HFFc6 (cell line): ENCODE measurements at regions not wholly inside any gene's neighbourhood (a gene's known extent, or its start where the extent isn't known, plus 50 kb on each side); places are given as distances from the start of the nearest gene placed in this dataset.

Experiments
- DNase-seq: peaks from one replicate; pipeline ENCODE4 v3.0.0-alpha.2; 2018
- H3K27ac Mint-ChIP-seq: 2 replicates; pipeline ENCODE4 v1.8.0; 2020; ENCODE audit warnings: mild to moderate bottlenecking, mixed read lengths
- H3K27me3 Mint-ChIP-seq: 2 replicates; pipeline ENCODE4 v1.8.0; 2021; ENCODE audit warnings: mild to moderate bottlenecking, moderate library complexity, mixed read lengths; ENCODE audit not compliant: insufficient read depth
- H3K36me3 Mint-ChIP-seq: 2 replicates; pipeline ENCODE4 v1.8.0; 2021; ENCODE audit warnings: low read depth, mixed read lengths
- H3K4me1 Mint-ChIP-seq: 2 replicates; pipeline ENCODE4 v1.8.0; 2020; ENCODE audit warnings: low read depth, mixed read lengths
- H3K4me3 Mint-ChIP-seq: 2 replicates; pipeline ENCODE4 v1.8.0; 2020; ENCODE audit warnings: mild to moderate bottlenecking, moderate library complexity, mixed read lengths
- H3K9me3 Mint-ChIP-seq: 2 replicates; pipeline ENCODE4 v1.8.0; 2020; ENCODE audit warnings: mild to moderate bottlenecking, mixed read lengths
- TF ChIP-seq, protein P1 (sequence below): fragments of 200-600 bp; sonication (generic); IDR thresholded peaks from 2 replicates; pipeline ENCODE4 v1.5.0; 2021; ENCODE audit warnings: antibody characterized with exemption, mild to moderate bottlenecking

DNA sequence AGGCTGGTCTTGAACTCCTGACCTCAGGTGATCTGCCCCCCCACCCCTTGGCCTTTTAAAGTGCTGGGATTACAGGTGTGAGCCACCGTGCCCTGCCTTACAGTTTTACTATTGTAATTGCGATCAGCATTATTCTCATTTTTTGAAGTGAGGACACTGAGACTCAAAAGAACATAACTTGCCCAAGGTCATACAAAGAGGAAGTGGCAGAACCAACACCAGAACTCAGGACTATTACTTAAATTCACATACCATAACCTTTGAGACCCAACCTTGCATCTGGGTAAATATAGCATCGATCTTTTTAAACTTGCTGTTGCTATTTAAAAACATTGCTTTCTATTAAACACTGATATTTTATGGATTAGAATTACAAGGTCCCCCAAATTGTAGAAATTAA is 54.2 kb downstream of the FOXI1 start:
- Mint-ChIP-seq H3K27me3 (peaks cover 4% of the 10 kb centered on the region; the same call in 1 of the 2 replicates), H3K4me3 (no peak overlapping the region), H3K27ac (no peak overlapping the region), H3K36me3 (no peaks in the 10 kb centered on the region), H3K9me3 (no peaks in the 10 kb centered on the region), H3K4me1 (peaks cover 8% of the 10 kb centered on the region)
- TF ChIP-seq, protein P1, sequence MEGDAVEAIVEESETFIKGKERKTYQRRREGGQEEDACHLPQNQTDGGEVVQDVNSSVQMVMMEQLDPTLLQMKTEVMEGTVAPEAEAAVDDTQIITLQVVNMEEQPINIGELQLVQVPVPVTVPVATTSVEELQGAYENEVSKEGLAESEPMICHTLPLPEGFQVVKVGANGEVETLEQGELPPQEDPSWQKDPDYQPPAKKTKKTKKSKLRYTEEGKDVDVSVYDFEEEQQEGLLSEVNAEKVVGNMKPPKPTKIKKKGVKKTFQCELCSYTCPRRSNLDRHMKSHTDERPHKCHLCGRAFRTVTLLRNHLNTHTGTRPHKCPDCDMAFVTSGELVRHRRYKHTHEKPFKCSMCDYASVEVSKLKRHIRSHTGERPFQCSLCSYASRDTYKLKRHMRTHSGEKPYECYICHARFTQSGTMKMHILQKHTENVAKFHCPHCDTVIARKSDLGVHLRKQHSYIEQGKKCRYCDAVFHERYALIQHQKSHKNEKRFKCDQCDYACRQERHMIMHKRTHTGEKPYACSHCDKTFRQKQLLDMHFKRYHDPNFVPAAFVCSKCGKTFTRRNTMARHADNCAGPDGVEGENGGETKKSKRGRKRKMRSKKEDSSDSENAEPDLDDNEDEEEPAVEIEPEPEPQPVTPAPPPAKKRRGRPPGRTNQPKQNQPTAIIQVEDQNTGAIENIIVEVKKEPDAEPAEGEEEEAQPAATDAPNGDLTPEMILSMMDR: no peak
- no peak for DNase-seq

DNA sequence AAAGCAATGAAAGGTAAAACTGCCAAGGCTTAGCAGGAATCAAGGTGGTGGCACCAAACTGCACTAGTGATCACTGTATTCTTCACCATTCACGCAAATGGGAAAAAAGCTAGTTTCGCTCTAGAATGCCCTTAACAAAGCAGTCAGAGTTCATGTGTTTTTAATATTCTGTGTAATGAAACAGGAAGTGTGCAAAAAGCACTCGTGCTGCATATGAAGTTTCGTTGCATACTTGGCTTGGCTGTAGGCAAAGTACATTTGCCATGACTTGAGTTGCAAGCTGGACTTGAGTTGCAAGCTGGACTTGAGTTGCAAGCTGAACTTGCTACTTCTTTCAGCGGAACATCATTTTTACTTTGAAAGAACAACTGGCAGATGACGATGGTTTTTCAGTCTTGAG is 55.4 kb downstream of the FOXI1 start:
- TF ChIP-seq, protein P1: no peak
- Mint-ChIP-seq H3K4me3 (no peak overlapping the region), H3K9me3 (no peaks in the 10 kb centered on the region)

DNA sequence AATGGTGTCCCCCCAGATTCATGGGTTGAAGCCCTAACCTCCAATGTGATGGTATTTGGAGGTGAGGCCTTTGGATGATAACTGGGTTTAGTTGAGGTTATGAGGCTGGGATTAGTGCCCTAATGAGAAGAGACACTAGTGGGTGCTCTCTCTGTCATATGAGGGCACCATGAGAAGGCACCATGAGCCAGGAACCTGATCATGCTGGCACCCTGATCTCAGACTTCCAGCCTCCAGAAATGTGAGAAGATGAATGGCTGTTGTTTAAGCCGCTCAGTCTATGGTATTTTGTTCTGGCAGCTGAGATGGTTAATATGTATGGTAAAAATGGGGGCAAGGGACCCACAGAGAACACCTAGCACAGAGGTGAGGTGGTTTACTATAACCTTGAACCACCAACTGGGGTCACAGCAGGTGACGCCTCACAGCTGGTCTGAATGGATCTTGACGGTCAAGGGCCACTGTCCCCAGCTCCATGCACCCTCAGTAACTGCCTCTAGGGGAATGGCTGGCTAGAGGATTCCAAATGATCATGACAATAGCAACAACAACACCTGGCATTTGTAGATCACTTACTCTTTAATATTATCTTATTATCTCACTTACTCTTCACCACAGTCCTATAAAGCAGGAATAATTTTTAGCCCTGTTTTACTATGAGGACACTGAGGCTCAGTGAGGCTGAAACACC is 57.1 kb downstream of the FOXI1 start:
- H3K27ac Mint-ChIP-seq: no peak overlapping the region
- H3K9me3 Mint-ChIP-seq: no peaks in the 10 kb centered on the region
- H3K4me3 Mint-ChIP-seq: no peak overlapping the region
- TF ChIP-seq, protein P1: no peak
- DNase-seq: no peak
- peaks cover 8% of the 10 kb centered on the region for H3K27me3 Mint-ChIP-seq
- no peaks in the 10 kb centered on the region for H3K36me3 Mint-ChIP-seq
- peaks cover 8% of the 10 kb centered on the region for H3K4me1 Mint-ChIP-seq

More for the DNA sequence above, 55.4 kb downstream of the FOXI1 start:
- DNase-seq: no peak
- Mint-ChIP-seq H3K36me3 (no peaks in the 10 kb centered on the region), H3K27me3 (peaks cover 8% of the 10 kb centered on the region; the same call in 1 of the 2 replicates), H3K27ac (no peak overlapping the region), H3K4me1 (peaks cover 8% of the 10 kb centered on the region)

DNA sequence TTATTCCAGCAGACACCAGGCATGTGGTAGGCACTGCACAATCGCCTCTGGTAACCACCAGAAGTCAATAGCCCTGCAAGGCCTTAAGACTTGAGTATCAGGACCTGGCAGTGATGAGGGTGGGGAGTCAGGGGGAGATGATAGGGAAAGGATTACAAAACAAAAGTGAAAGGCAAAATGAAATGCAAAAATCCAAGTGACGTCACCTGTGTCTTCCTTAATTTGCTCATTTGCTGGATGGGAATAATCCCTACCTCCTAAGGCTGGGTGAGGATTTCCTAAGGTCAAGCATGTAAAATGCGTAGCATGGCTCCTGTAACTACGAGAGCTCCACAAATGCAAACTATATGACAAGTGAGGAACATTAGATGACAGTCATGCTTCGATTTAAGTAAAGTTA is 58.4 kb downstream of the FOXI1 start:
- TF ChIP-seq, protein P1: no peak
- H3K27me3 Mint-ChIP-seq: peaks cover 13% of the 10 kb centered on the region
- peaks cover 2% of the 10 kb centered on the region for H3K4me1 Mint-ChIP-seq
- H3K27ac Mint-ChIP-seq: no peak overlapping the region
- H3K4me3 Mint-ChIP-seq: no peak overlapping the region
- H3K9me3 Mint-ChIP-seq: no peaks in the 10 kb centered on the region
- no peak for DNase-seq
- no peaks in the 10 kb centered on the region for H3K36me3 Mint-ChIP-seq

DNA sequence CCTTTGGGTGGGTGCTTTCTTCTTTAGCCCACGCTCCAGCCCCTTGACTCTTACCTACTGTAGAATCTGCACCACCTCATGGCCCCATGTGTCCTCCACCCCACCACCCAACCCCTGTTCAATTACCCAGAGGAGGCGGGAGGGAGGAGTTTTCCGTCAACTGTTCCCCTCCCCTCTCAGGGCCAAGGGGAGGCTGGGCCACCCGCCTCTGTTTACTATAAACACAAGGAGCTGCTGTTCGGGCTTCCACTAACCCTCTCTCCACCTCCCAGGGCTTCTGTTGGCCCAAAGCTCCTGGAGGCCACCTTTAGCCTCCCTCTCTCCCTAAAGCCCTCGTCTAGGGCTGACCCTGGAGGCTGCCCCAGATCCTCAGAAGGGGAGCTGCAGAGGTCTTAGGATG is 59.2 kb downstream of the FOXI1 start:
- H3K27ac Mint-ChIP-seq: no peak overlapping the region
- TF ChIP-seq, protein P1: no peak

More for the DNA sequence above, 59.2 kb downstream of the FOXI1 start:
- Mint-ChIP-seq H3K27me3 (peaks cover 13% of the 10 kb centered on the region), H3K4me1 (no peaks in the 10 kb centered on the region), H3K36me3 (no peaks in the 10 kb centered on the region), H3K9me3 (no peaks in the 10 kb centered on the region), H3K4me3 (no peak overlapping the region)
- DNase-seq: no peak
